ENCODE measurements at regions not wholly inside any gene's neighbourhood (a gene's known extent, or its start where the extent isn't known, plus 50 kb on each side); places are given as distances from the start of the nearest gene placed in this dataset.

DNA sequence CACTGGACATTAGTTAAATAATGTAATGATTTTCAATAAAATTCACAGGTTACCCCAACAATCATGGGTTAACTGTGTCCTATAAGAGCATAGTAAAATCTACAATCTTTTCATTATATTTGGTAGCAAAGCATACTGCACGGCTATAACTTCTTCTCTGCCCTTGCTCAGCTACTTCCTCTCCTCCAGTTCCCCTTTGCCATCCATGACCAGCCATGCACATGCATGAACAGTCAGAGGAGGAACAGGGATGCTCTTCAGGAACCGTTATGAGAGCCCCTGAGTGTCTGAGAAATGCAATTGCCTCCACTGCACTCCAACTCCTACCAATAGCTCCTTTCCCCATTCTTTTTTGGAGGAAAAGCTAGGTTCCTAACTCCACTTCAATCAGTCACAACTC lies 646.7 kb downstream of the LTN1 start:
- CTCF ChIA-PET: interaction anchor here (1.6 kb wide), 1 partner anchor 399 kb away, joined by 5 read pairs; no protein-coding TSS in a partner anchor
- POLR2A ChIA-PET (ENCODE audit: low non-redundant PET): no interaction called here
- no peak for DNase-seq (ENCODE audit: low spot score)
- no peak overlapping the region for H3K27ac ChIP-seq
- TF ChIP-seq, protein P1, sequence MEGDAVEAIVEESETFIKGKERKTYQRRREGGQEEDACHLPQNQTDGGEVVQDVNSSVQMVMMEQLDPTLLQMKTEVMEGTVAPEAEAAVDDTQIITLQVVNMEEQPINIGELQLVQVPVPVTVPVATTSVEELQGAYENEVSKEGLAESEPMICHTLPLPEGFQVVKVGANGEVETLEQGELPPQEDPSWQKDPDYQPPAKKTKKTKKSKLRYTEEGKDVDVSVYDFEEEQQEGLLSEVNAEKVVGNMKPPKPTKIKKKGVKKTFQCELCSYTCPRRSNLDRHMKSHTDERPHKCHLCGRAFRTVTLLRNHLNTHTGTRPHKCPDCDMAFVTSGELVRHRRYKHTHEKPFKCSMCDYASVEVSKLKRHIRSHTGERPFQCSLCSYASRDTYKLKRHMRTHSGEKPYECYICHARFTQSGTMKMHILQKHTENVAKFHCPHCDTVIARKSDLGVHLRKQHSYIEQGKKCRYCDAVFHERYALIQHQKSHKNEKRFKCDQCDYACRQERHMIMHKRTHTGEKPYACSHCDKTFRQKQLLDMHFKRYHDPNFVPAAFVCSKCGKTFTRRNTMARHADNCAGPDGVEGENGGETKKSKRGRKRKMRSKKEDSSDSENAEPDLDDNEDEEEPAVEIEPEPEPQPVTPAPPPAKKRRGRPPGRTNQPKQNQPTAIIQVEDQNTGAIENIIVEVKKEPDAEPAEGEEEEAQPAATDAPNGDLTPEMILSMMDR (conservative IDR thresholded peaks at IDR 0.05; ENCODE audit: low read depth): no peak

DNA sequence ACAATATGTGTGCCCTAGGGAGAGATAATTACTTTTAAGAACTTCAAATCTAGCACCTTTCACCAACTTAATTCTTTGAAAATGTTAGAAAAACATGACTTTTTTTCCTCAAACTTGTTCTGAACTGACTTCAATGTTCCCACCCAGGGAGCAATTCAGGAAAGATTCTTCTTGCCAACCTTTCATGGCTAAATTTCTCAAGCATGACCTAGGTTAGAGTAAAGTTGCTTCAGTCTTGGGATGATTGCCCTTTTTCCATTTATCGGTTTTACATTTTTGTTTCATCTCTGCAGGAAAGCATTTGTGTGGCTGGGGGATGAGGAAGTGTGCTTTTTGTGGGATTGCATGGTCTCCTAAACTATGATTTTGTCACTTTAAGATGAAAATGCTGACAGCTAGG lies 647.7 kb downstream of the LTN1 start:
- TF ChIP-seq, protein P1 (conservative IDR thresholded peaks at IDR 0.05; ENCODE audit: low read depth): no peak
- no peak for DNase-seq (ENCODE audit: low spot score)
- ChIA-PET CTCF (no interaction called here), POLR2A (ENCODE audit: low non-redundant PET) (no interaction called here)
- H3K27ac ChIP-seq: no peak overlapping the region

DNA sequence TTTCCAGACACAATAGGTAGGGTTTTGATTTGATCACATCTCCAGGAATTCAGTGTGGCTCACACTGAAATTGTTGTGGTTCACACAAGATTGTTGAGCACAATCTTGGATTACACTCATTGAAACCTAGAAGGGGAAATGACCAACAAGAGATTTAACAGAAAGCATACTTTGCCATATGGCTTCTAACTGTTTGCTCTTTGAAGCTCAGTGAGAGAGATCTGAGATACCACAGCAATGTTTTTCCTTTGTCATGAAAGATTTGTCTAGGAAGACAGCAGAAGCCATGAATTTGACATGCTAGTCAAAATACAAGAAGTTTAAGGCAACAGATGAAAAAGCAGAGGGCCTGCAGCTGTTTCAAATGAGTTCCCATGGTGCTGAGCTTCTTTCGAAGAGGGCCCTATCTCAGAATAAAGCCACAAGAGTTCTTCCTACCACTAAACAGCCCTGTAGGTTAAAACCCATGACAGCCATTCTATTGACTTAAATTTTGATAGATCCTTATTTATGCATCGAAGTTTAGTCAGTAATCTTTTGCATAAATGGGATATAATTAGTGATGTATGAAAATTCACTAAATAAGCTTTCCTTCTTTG lies 650.4 kb downstream of the LTN1 start:
- POLR2A ChIA-PET (ENCODE audit: low non-redundant PET): no interaction called here
- no peak overlapping the region for H3K27ac ChIP-seq
- DNase-seq (ENCODE audit: low spot score): no peak
- TF ChIP-seq, protein P1 (conservative IDR thresholded peaks at IDR 0.05; ENCODE audit: low read depth): no peak
- CTCF ChIA-PET: interaction anchor here (0.8 kb wide), 1 partner anchor 403 kb away, joined by 3 read pairs; no protein-coding TSS in a partner anchor

DNA sequence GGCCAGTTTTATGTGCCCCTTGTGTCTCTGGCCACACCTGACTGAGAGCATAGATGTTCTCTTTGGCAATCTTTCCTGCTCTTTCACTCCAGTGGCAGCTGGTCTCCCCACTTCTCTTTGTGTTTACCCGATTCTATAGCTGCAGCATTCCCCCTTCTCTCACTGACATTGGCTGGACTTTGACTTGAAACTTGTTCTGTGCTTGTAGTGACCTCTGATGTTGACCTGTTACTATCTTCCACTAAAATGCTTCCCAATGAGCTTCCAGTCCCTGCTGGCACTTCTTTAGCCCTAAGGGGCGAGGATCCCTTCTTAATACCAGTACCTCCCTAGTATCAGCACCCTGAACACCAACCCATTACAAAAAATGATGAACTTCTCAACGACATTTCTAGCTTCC lies 653.3 kb downstream of the LTN1 start:
- ChIA-PET POLR2A (ENCODE audit: low non-redundant PET) (no interaction called here), CTCF (no interaction called here)
- no peak for DNase-seq (ENCODE audit: low spot score)
- TF ChIP-seq, protein P1 (conservative IDR thresholded peaks at IDR 0.05; ENCODE audit: low read depth): no peak
- H3K27ac ChIP-seq: no peak overlapping the region

DNA sequence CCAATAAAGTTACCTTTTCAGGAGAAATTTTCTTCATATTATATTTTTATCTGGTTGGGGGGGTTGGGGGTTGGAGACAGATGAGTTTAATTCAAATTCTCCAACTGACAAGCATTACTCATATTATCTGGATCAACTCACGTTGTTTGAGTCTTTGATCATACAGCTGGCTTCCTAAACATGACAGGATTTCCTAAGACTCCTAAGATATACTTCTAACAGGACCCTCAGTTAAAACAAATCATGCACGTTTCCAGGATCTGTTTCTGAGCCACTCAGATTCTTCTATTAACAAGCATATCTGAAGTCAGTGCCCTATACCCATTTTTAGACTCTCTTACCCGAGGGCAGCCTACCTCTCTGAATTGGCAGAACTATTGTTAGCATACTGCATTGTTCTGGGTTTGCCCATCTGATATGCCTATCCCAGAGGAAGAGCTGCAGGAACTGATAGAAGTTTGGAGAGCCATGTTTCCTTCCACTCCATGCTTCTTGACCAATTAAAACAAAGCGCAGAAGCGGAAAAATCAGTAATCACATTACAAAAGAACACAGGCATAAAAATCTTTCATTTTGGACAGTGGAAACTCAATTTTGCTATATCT lies 653.9 kb downstream of the LTN1 start:
- no peak for DNase-seq (ENCODE audit: low spot score)
- TF ChIP-seq, protein P1 (conservative IDR thresholded peaks at IDR 0.05; ENCODE audit: low read depth): no peak
- H3K27ac ChIP-seq: no peak overlapping the region
- CTCF ChIA-PET: interaction anchor here (0.5 to 0.6 kb wide), 2 partner anchors 48 to 323 kb away, joined by 4 read pairs; no protein-coding TSS in a partner anchor
- POLR2A ChIA-PET (ENCODE audit: low non-redundant PET): no interaction called here

DNA sequence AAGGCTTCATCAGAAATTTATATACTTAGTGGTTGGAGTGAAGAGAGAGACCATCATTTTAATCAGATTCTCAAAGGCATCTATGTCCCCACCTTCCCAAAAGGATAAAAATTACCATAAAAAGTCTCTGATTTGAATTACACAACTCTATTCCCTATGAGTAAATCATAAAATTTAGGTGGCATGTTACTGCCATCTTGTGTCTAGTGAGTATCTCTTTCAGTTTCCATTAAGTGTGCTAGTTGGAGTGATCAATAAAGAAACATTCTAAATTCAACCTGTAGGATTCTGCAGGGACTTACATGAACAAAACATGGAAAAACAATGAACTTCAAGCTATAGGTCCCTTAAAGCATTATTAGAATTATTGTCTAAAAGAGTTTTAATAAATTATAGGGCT lies 655.4 kb downstream of the LTN1 start:
- ChIA-PET POLR2A (ENCODE audit: low non-redundant PET) (no interaction called here), CTCF (interaction anchor here (0.6 to 1.3 kb wide), 3 partner anchors 408 to 525 kb away, joined by 3 to 6 read pairs (median 4); no protein-coding TSS in a partner anchor)
- H3K27ac ChIP-seq: no peak overlapping the region
- TF ChIP-seq, protein P1 (conservative IDR thresholded peaks at IDR 0.05; ENCODE audit: low read depth): peak; percentile 12; the same call in 1 of the 2 replicates
- DNase-seq (ENCODE audit: low spot score): peak; percentile 20

Data from RWPE1 (cell line).